Endothelial cell of umbilical vein (primary cell): ENCODE measurements at regions not wholly inside any gene's neighbourhood (a gene's known extent, or its start where the extent isn't known, plus 50 kb on each side); places are given as distances from the start of the nearest gene placed in this dataset.
"Not testable (repeated sequence)": the region's sequence is repeated elsewhere in the genome, so short reads cannot be mapped to it uniquely, and the experiment has no call there.

Experiments
- BruUV-seq: library from RNA; stranded (reverse); fragments of 400-500 nt; replicated peaks from 2 replicates; lab custom pipeline; 2021; lab: Mats Ljungman, UMichigan
- CTCF ChIA-PET: fragments of 300-600, 350-600 bp; sonication (Branson Sonifier 250); formaldehyde crosslinking; loops from one replicate; lab custom pipeline; 2021; ENCODE audit warnings: antibody characterized with exemption, inconsistent platforms; lab: Charles Lee
- POLR2A ChIA-PET: fragments of 300-600, 350-600 bp; sonication (Branson Sonifier 250); formaldehyde crosslinking; loops from one replicate; lab custom pipeline; 2021; ENCODE audit warnings: antibody characterized with exemption, inconsistent platforms; lab: Charles Lee
- DNase-seq: peaks from one replicate; pipeline ENCODE4 v3.0.0-alpha.2; 2011; ENCODE audit warnings: low read depth, low spot score
- FAIRE-seq: peaks from 2 replicates; lab custom pipeline; 2011; peaks lifted over from hg19 to GRCh38; lab: Jason Lieb, UNC
- H2AFZ ChIP-seq: 2 replicates; pipeline ENCODE4 v1.6.0; 2012; ENCODE audit warnings: low read depth, low read length, control low read depth, inconsistent platforms
- H3K27ac ChIP-seq: 2 replicates; pipeline ENCODE4 v1.5.1; 2011; ENCODE audit warnings: low read depth, mild to moderate bottlenecking, control low read depth, low read length, moderate library complexity; ENCODE audit not compliant: insufficient read depth
- H3K27me3 ChIP-seq, 2 experiments: 2 replicates each; pipeline versions ENCODE4 v1.6.0 to v1.6.1; 2011; ENCODE audit warnings: low read length in 2 of 2, mixed read lengths in 1 of 2; ENCODE audit not compliant: control insufficient read depth in 2 of 2, insufficient read depth in 2 of 2
- H3K36me3 ChIP-seq, 2 experiments: 2 replicates in 1 of 2; 3 replicates in 1 of 2; pipeline ENCODE4 v1.5.1; 2011; ENCODE audit warnings: low read length in 2 of 2, mild to moderate bottlenecking in 1 of 2, moderate library complexity in 1 of 2; ENCODE audit not compliant: control insufficient read depth in 2 of 2, insufficient read depth in 2 of 2; ENCODE audit errors: extremely low read depth in 1 of 2
- H3K4me1 ChIP-seq: 3 replicates; pipeline ENCODE4 v1.5.1; 2011; ENCODE audit warnings: mild to moderate bottlenecking, low read length; ENCODE audit not compliant: control insufficient read depth, insufficient read depth; ENCODE audit errors: extremely low read depth
- H3K4me2 ChIP-seq: 2 replicates; pipeline ENCODE4 v1.6.1; 2011; ENCODE audit warnings: low read length, control low read depth, mixed read lengths; ENCODE audit not compliant: insufficient read depth
- H3K4me3 ChIP-seq, 3 experiments: fragments of 200-600 bp in 1 of 3; sonication (generic), shearing (Covaris generic) in 1 of 3; replicated peaks in 1 of 3; 2 replicates each; pipeline ENCODE4 v1.5.1; 2011 to 2016; ENCODE audit warnings: control low read depth in 3 of 3, low read length in 3 of 3, mild to moderate bottlenecking in 2 of 3, inconsistent platforms in 1 of 3, low read depth in 1 of 3, moderate library complexity in 1 of 3; ENCODE audit not compliant: insufficient read depth in 1 of 3
- H3K79me2 ChIP-seq: 2 replicates; pipeline ENCODE4 v1.6.0; 2012; ENCODE audit warnings: low read length, inconsistent platforms; ENCODE audit not compliant: control insufficient read depth, insufficient read depth
- H3K9ac ChIP-seq: replicated peaks from 2 replicates; pipeline ENCODE3; 2011; ENCODE audit warnings: low read length, control low read depth; ENCODE audit not compliant: insufficient read depth; ENCODE audit errors: extremely low read depth
- H3K9me1 ChIP-seq: replicated peaks from 3 replicates; pipeline ENCODE4 v1.6.0; 2011; ENCODE audit warnings: mild to moderate bottlenecking, low read length; ENCODE audit not compliant: control insufficient read depth, insufficient read depth; ENCODE audit errors: extremely low read depth
- H3K9me3 ChIP-seq: replicated peaks from 2 replicates; pipeline ENCODE4 v1.5.1; 2012; ENCODE audit warnings: low read length, inconsistent platforms; ENCODE audit not compliant: control insufficient read depth, insufficient read depth
- H4K20me1 ChIP-seq: replicated peaks from 2 replicates; pipeline ENCODE3; 2011; ENCODE audit warnings: mild to moderate bottlenecking, low read length; ENCODE audit not compliant: control insufficient read depth, insufficient read depth; ENCODE audit errors: extremely low read depth
- CTCF ChIP-seq, 2 donors: IDR thresholded peaks; 1 replicate in 1 of 2; 2 replicates in 1 of 2; pipeline ENCODE4 v1.5.1; 2011; ENCODE audit warnings: low read length in 2 of 2, mild to moderate bottlenecking in 2 of 2, moderate library complexity in 2 of 2, control low read depth in 1 of 2, inconsistent platforms in 1 of 2, low read depth in 1 of 2; ENCODE audit not compliant: insufficient read depth in 1 of 2; ENCODE audit errors: extremely low read depth in 1 of 2
- EZH2 ChIP-seq: IDR thresholded peaks from 2 replicates; pipeline ENCODE4 v1.6.1; 2012; ENCODE audit warnings: borderline replicate concordance, low read depth, mild to moderate bottlenecking, moderate library complexity, low read length, inconsistent platforms; ENCODE audit not compliant: severe bottlenecking
- FOS ChIP-seq: IDR thresholded peaks from 2 replicates; pipeline ENCODE4 v1.6.1; 2011; ENCODE audit warnings: mild to moderate bottlenecking, low read length, moderate library complexity, borderline replicate concordance; ENCODE audit not compliant: insufficient read depth
- GATA2 ChIP-seq: IDR thresholded peaks from 2 replicates; pipeline ENCODE4 v1.7.0; 2011; ENCODE audit warnings: low read depth, mild to moderate bottlenecking, moderate library complexity, mixed read lengths, low read length; ENCODE audit not compliant: insufficient read length, insufficient read depth
- JUN ChIP-seq: IDR thresholded peaks from 2 replicates; pipeline ENCODE4 v1.6.1; 2011; ENCODE audit warnings: borderline replicate concordance, low read depth; ENCODE audit not compliant: insufficient read length, insufficient read depth
- MYC ChIP-seq: IDR thresholded peaks from one replicate; pipeline ENCODE4 v1.6.1; 2011; ENCODE audit warnings: mild to moderate bottlenecking, low read depth, low read length
- POLR2A ChIP-seq: IDR thresholded peaks from 2 replicates; pipeline ENCODE4 v1.6.1; 2012; ENCODE audit warnings: low read depth, mild to moderate bottlenecking, control low read depth, low read length
- POLR2AphosphoS5 ChIP-seq: IDR thresholded peaks from 2 replicates; pipeline ENCODE4 v1.6.1; 2012; ENCODE audit warnings: low read depth, mild to moderate bottlenecking, control low read depth, low read length, moderate library complexity; ENCODE audit not compliant: insufficient read depth
- dilution Hi-C: fragments of 300-500 bp; cut with MboI; formaldehyde crosslinking; loops from one replicate; pipeline ENCODE4 v1.15.0; 2019; ENCODE audit warnings: low sequenced_read_pairs; ENCODE audit not compliant: extremely low pct_ligation_motif_present
- intact Hi-C: fragments of 100-400 bp; cut with micrococcal nuclease; formaldehyde crosslinking; loops from one replicate; pipeline ENCODE4 v1.10.0; 2022

- POLR2A ChIA-PET, H3K36me3 ChIP-seq, H3K4me1 ChIP-seq, BruUV-seq, H3K9me1 ChIP-seq, dilution Hi-C loops, H2AFZ ChIP-seq, H3K4me3 ChIP-seq, FAIRE-seq, DNase-seq, H3K79me2 ChIP-seq, H4K20me1 ChIP-seq, H3K27ac ChIP-seq, intact Hi-C loops, H3K4me2 ChIP-seq, H3K9ac ChIP-seq, H3K27me3 ChIP-seq, H3K9me3 ChIP-seq, CTCF ChIA-PET: not testable (repeated sequence)
Observed at GRCh38 chr13:58505262-58505920, 873.8 kb downstream of the PCDH17 start.

DNA sequence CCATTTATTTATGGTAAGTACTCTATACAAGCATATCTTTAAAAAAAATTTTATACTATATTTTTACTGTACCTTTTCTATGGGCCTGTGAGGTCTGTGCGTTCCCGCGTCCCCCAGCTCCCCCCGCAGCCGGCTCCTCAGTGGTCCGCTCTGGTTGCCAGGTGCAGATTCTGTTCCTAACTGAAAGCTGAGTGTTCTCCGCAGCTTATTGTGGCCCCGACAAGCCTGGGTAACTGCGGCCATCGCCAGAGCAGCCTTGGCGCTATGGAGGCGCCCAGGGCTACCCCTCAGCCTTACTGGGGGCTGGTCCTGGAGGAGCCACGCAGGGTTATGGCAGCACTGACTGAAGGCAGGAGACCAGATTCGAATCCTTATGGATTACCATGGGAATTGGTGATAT lies 896.8 kb downstream of the PCDH17 start:
- no peaks in the 10 kb centered on the region for H3K27me3 ChIP-seq

More for the DNA sequence above, 896.8 kb downstream of the PCDH17 start:
- Histone ChIP-seq H3K36me3 (no peaks in the 10 kb centered on the region), H3K9me1 (no peaks in the 10 kb centered on the region), H2AFZ (no peak overlapping the region), H4K20me1 (no peaks in the 10 kb centered on the region), H3K9me3 (no peaks in the 10 kb centered on the region), H3K4me1 (no peaks in the 10 kb centered on the region), H3K4me3 (no peak overlapping the region), H3K9ac (no peak overlapping the region), H3K79me2 (no peaks in the 10 kb centered on the region), H3K27ac (no peak overlapping the region), H3K4me2 (no peak overlapping the region)
- POLR2A ChIA-PET: no interaction called here
- intact Hi-C loops: no loop called here
- TF ChIP-seq CTCF (IDR thresholded peaks at IDR 0.05; ENCODE audit: extremely low read depth in 1 of 2, insufficient read depth in 1 of 2, low read depth in 1 of 2, low read length in 2 of 2) (no peak), POLR2A (no peak), GATA2 (no peak), POLR2AphosphoS5 (no peak), EZH2 (no peak), FOS (no peak), MYC (no peak), JUN (no peak)
- BruUV-seq: no TSS peak
- DNase-seq (no peak), FAIRE-seq (no peak)
- dilution Hi-C loops: no loop called here
- CTCF ChIA-PET: no interaction called here
